Sigmoid colon (tissue), 6 donors: ENCODE measurements at regions not wholly inside any gene's neighbourhood (a gene's known extent, or its start where the extent isn't known, plus 50 kb on each side); places are given as distances from the start of the nearest gene placed in this dataset.

Experiments
- DNase-seq: peaks from one replicate; pipeline ENCODE4 v3.0.0-alpha.2; 2019
- H3K27ac ChIP-seq, 4 donors: fragments of 200-600 bp; sonication (generic); one replicate each; pipeline ENCODE4 v1.5.1; 2016 to 2019; ENCODE audit warnings: mild to moderate bottlenecking in 1 of 4
- H3K27me3 ChIP-seq, 3 donors: fragments of 200-600 bp; sonication (generic); one replicate each; pipeline ENCODE4 v1.5.1; 2019; ENCODE audit warnings: mild to moderate bottlenecking in 1 of 3
- H3K36me3 ChIP-seq, 4 donors: fragments of 200-600 bp; sonication (generic); one replicate each; pipeline ENCODE4 v1.5.1; 2016 to 2019
- H3K4me1 ChIP-seq, 4 donors: fragments of 200-600 bp; sonication (generic); one replicate each; pipeline ENCODE4 v1.5.1; 2017 to 2019
- H3K4me3 ChIP-seq, 4 donors: fragments of 200-600 bp; sonication (generic); one replicate each; pipeline ENCODE4 v1.5.1; 2017 to 2019; ENCODE audit warnings: mild to moderate bottlenecking in 2 of 4, moderate library complexity in 1 of 4
- H3K9me3 ChIP-seq, 4 donors: fragments of 200-600 bp in 3 of 4; sonication (generic) in 3 of 4; one replicate each; pipeline versions ENCODE4 v1.5.1 to v1.6.1; 2013 to 2019
- EP300 ChIP-seq, 4 donors: sonication (generic); formaldehyde crosslinking; IDR thresholded peaks; one replicate each; pipeline ENCODE4 v1.6.1; 2017; ENCODE audit warnings: antibody characterized with exemption in 4 of 4
- POLR2A ChIP-seq, 2 donors: fragments of 450-650 bp; IDR thresholded peaks; one replicate each; pipeline ENCODE4 v1.6.1; 2016; ENCODE audit warnings: antibody characterized with exemption in 2 of 2, mild to moderate bottlenecking in 2 of 2, moderate library complexity in 2 of 2
- POLR2AphosphoS5 ChIP-seq, 4 donors: sonication (generic); formaldehyde crosslinking; IDR thresholded peaks; one replicate each; pipeline ENCODE4 v1.6.1; 2017; ENCODE audit warnings: antibody characterized with exemption in 4 of 4
- WGBS, 2 donors: extraction: QIAGEN DNeasy Blood & Tissue Kit; methylation state at CpG; one replicate each; pipeline ENCODE4 v1.1.7; 2013; 5-methylcytosine and 5-hydroxymethylcytosine counted together
- intact Hi-C: fragments of 100-400 bp; cut with DNase I; formaldehyde crosslinking; loops from one replicate; pipeline ENCODE4 v1.15.1; 2023
- TF ChIP-seq, protein P1 (sequence below), 4 experiments: fragments of 450-650 bp in 3 of 4; fragments of 200-600 bp in 1 of 4; IDR thresholded peaks; one replicate each; pipeline ENCODE4 v1.5.1; 2016 to 2019; ENCODE audit warnings: antibody characterized with exemption in 4 of 4, mild to moderate bottlenecking in 3 of 4, moderate library complexity in 2 of 4
- donor health status: healthy with polysubstance abuse.
- donor health status: healthy.

DNA sequence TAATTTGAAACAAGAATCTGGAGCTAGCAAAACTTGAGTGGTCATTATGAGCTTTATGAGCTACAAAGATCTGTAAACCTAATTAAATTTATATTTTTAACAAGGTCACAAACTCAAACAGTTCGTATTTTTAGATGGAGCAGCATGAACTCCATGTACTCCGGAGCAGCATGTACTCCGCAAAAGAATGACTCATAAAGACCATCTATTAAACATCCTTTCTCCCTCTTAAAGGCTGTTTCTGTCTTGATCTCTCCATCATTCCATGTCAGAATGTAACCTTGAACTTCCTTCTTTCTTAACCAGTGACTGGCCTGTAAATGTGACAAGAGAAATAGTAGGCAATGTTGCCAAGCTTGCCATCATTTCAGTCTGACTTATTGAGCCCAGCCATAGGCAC lies 696.9 kb downstream of the ZNF385D start:
- TF ChIP-seq POLR2A (IDR thresholded peaks at IDR 0.05) = no peak
- no peak overlapping the region for H3K4me3 ChIP-seq
- H3K27me3 ChIP-seq = no peaks in the 10 kb centered on the region
- H3K36me3 ChIP-seq = no peaks in the 10 kb centered on the region
- no peaks in the 10 kb centered on the region for H3K4me1 ChIP-seq
- WGBS, 2 donors = 76 to 79% methylated on average over 3 of the region's 3 CpGs
- H3K9me3 ChIP-seq = no peaks in the 10 kb centered on the region
- no peak for DNase-seq
- H3K27ac ChIP-seq = peak overlapping the region in 1 of 4 donors; percentile 4
- intact Hi-C loops = no loop called here

DNA sequence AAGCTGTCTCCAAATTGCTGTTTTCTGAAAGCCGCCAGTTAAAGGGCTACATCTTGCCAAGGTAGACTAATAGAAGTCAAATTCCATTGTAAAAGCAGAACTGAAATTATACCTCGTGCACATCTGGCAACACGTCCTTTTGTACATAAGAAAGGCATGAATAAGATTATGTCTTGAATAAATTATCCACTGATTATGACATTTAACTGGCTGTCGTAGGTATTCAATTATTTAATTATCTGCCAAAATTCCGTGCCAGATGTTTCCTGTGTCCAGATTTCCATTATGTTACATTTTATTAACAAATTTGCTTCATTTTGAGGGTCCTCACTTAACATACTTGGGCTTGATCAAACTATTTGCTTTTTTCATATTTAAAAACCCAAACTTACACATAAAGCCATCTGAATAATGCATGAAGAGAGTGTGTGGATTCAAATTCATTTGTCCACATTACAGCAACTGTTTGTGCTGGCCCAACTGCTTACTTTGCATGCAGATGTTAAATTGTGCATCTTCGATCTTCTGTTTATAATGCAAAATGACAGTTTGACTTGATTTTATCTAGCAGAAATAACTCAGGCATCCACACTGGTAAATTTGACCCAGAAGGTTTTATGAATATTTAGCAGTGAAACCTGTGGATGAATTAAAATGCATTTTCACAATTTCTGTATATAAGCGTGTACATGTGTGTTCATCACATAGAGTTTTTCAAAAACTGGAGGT lies 701.5 kb downstream of the ZNF385D start:
- TF ChIP-seq, protein P1, sequence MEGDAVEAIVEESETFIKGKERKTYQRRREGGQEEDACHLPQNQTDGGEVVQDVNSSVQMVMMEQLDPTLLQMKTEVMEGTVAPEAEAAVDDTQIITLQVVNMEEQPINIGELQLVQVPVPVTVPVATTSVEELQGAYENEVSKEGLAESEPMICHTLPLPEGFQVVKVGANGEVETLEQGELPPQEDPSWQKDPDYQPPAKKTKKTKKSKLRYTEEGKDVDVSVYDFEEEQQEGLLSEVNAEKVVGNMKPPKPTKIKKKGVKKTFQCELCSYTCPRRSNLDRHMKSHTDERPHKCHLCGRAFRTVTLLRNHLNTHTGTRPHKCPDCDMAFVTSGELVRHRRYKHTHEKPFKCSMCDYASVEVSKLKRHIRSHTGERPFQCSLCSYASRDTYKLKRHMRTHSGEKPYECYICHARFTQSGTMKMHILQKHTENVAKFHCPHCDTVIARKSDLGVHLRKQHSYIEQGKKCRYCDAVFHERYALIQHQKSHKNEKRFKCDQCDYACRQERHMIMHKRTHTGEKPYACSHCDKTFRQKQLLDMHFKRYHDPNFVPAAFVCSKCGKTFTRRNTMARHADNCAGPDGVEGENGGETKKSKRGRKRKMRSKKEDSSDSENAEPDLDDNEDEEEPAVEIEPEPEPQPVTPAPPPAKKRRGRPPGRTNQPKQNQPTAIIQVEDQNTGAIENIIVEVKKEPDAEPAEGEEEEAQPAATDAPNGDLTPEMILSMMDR (IDR thresholded peaks at IDR 0.05) = no peak
- TF ChIP-seq POLR2AphosphoS5 (IDR thresholded peaks at IDR 0.05) (no peak), POLR2A (IDR thresholded peaks at IDR 0.05) (no peak), EP300 (IDR thresholded peaks at IDR 0.05) (no peak)
- Histone ChIP-seq H3K27ac (no peak overlapping the region), H3K4me1 (no peaks in the 10 kb centered on the region), H3K4me3 (no peak overlapping the region), H3K36me3 (no peaks in the 10 kb centered on the region), H3K9me3 (peaks cover 0 to 2% (median 0%) of the 10 kb centered on the region in 4 donors), H3K27me3 (no peaks in the 10 kb centered on the region)
- intact Hi-C loops = no loop called here
- no peak for DNase-seq
- 77 to 82% methylated on average over 7 of the region's 7 CpGs for WGBS, 2 donors

DNA sequence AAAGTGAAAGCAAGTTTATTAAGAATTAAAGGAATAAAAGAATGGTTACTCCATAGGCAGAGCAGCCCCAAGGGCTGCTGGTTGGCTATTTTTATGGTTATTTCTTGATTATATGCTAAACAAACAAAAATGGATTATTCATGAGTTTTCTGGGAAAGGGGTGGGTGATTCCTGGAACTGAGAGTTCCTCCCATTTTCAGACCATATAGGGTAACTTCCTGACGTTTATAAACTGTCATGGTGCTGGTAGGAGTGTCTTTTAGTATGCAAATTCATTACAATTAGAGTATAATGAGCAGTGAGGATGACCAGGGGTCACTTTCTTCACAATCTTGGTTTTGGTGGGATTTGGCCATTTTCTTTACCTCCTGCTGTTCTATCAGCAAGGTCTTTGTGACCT lies 707.9 kb downstream of the ZNF385D start:
- TF ChIP-seq POLR2AphosphoS5 (IDR thresholded peaks at IDR 0.05) (no peak), EP300 (IDR thresholded peaks at IDR 0.05) (no peak), POLR2A (IDR thresholded peaks at IDR 0.05) (no peak)
- TF ChIP-seq, protein P1 (IDR thresholded peaks at IDR 0.05) = no peak
- intact Hi-C loops = no loop called here
- no peaks in the 10 kb centered on the region for H3K4me1 ChIP-seq
- H3K9me3 ChIP-seq = peaks cover 0 to 2% (median 0%) of the 10 kb centered on the region in 4 donors
- DNase-seq = no peak
- H3K4me3 ChIP-seq = no peak overlapping the region
- H3K27me3 ChIP-seq = no peaks in the 10 kb centered on the region
- WGBS, 2 donors = 9 to 43% methylated on average over 1 of the region's 1 CpG
- no peak overlapping the region for H3K27ac ChIP-seq
- H3K36me3 ChIP-seq = no peaks in the 10 kb centered on the region

DNA sequence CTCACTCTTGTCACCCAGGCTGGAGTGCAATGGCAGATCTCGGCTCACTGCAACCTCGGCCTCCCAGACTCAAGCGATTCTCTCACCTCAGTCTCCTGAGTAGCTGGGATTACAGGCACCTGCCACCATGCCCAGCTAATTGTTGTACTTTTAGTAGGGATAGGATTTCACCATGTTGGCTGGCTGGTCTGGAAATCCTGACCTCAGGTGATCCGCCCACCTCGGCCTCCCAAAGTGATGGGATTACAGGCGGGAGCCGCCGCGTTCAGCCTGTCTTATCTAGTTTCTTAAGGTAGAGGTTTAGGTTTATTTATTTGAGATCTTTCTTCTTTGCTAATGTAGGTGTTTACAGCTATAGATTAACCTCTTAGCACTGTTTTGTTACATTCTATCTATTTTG lies 708.8 kb downstream of the ZNF385D start:
- Histone ChIP-seq H3K9me3 (no peaks in the 10 kb centered on the region), H3K27me3 (no peaks in the 10 kb centered on the region), H3K36me3 (no peaks in the 10 kb centered on the region), H3K4me3 (no peak overlapping the region), H3K27ac (no peak overlapping the region), H3K4me1 (no peaks in the 10 kb centered on the region)
- intact Hi-C loops = no loop called here
- 93 to 96% methylated on average over 9 of the region's 9 CpGs for WGBS, 2 donors
- no peak for DNase-seq
- TF ChIP-seq POLR2AphosphoS5 (IDR thresholded peaks at IDR 0.05) (no peak), POLR2A (IDR thresholded peaks at IDR 0.05) (no peak), EP300 (IDR thresholded peaks at IDR 0.05) (no peak)
- TF ChIP-seq, protein P1 (IDR thresholded peaks at IDR 0.05) = no peak

DNA sequence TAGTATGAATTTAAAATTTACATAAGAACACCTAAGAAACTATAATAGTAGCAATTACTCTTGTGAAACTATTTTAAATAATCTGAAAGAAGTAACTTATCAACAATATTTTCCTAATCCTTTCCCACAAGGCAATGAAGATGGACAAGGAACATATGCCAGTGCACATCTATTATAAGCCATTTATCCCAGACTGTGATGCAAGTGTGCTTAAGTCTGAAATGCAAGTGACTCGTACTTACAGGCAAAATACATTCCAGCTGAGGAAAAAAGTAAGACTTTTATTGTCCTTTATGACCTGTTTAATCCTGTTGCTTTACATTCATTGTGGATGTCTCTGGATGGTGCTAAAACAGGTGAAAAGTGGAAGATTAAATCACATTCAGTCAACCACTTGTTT lies 709.4 kb downstream of the ZNF385D start:
- H3K4me3 ChIP-seq = no peak overlapping the region
- WGBS, 2 donors = 24 to 26% methylated on average over 1 of the region's 1 CpG
- intact Hi-C loops = no loop called here
- no peak overlapping the region for H3K27ac ChIP-seq
- H3K27me3 ChIP-seq = no peaks in the 10 kb centered on the region
- no peaks in the 10 kb centered on the region for H3K9me3 ChIP-seq
- H3K4me1 ChIP-seq = no peaks in the 10 kb centered on the region
- no peak for DNase-seq
- TF ChIP-seq, protein P1 (IDR thresholded peaks at IDR 0.05) = no peak
- TF ChIP-seq POLR2A (IDR thresholded peaks at IDR 0.05) (no peak), EP300 (IDR thresholded peaks at IDR 0.05) (no peak), POLR2AphosphoS5 (IDR thresholded peaks at IDR 0.05) (no peak)
- no peaks in the 10 kb centered on the region for H3K36me3 ChIP-seq
